Fibroblast of skin of abdomen (primary cell): ENCODE measurements at regions not wholly inside any gene's neighbourhood (a gene's known extent, or its start where the extent isn't known, plus 50 kb on each side); places are given as distances from the start of the nearest gene placed in this dataset.

Experiments
- DNase-seq: peaks from one replicate; pipeline ENCODE4 v3.0.0-alpha.2; 2013

DNA sequence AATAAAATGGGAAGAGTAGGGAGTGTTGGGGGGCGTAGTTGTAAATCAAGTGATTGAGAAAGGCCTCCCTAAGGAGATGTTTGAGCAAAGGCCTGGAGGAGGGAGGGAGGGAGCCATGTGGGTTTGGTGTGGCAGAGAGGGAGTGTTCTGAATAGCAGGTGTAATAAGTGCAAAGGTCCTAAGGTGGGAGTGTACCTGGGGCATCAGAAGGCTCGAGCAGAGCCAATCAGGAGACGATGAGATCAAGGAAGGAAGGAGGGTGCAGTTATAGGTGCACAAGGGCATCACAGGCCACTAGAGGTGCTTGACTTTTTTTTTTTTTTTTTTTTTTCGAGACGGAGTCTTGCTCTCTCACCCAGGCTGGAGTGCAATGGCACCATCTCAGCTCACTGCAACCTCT, 77.9 kb upstream of the PLXNC1 start:
- DNase-seq: no peak

GRCh38 chr12:94071258-94071657, 77.1 kb upstream of the PLXNC1 start:
- DNase-seq: no peak

GRCh38 chr12:94073441-94074051, 74.8 kb upstream of the PLXNC1 start:
- DNase-seq: no peak

DNA sequence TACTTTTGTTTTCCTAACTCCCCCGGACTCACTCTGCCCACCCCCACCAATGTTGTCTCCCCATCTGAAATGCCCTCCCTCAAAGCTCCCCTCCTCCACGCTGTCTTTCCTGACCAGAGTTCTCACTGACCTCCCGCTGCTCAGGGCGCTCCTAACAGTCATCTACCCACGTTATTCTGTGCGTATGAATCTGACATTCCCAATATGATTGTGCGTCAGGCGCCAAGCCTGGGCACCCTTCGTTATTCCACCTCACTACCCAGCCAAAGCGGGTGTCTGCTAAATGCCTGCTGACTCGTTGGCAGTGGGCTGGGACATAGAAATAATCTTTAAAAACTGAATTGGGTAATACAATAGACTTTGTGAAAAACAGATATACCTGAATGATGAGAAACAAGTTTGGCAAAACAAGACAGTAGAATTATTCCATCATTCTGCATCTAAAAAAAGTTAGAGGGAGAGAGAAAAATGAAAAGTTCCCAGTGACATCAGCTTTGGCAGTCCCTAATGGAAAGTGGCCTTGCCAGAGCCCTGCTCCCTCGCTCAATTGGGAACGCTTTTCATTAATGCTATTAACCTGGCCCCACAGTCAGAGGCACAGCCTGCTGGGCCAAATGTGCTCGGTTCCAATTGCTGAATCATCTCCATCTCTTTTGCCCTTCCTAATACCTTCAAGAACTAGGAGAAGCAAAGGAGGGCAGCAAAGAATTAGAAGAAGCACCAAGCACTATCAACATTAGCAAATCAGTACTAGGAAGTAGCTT, 74.0 kb upstream of the PLXNC1 start:
- DNase-seq: no peak

GRCh38 chr12:94074980-94075629, 73.3 kb upstream of the PLXNC1 start:
- DNase-seq: peak; percentile 88

- no peak for DNase-seq
Observed at GRCh38 chr12:94077209-94077608, 71.2 kb upstream of the PLXNC1 start.

GRCh38 chr12:94078138-94078723, 70.1 kb upstream of the PLXNC1 start:
- no peak for DNase-seq

DNA sequence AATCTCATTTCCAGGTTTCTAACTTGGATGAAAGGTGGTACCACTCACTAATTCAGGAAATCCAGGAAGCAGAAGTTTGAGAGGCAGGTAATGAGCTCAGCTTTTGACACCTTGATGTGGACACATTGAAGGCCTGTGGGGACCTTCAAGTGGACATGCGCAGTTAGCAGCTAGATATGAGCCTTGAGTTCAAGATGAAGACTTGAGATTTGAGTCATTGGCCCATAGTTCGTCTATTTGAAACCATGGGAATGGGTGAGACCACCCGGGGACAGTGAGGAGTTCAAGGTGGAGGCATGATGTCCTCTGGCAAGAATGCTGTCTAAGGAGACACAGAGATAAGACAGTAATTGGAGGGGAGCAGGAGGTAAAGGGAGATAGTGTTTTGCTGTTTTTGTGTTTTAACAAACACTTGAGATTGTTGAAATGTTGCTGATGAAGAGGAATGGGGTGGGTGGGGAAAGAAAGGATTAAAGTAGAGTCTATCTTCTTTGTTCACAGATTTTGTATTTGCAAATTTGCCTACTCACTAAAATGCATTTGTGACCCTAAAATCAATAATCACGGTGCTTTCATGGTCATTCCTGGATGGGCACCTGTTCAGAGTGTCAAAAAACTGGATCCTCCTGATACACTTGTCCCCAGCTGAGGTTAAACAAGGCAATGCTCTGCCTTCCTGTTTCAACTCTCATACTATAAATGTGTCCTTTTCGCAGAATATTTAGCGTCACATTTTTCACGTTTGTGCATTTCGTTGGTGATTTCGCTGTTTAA, 69.5 kb upstream of the PLXNC1 start:
- no peak for DNase-seq

DNA sequence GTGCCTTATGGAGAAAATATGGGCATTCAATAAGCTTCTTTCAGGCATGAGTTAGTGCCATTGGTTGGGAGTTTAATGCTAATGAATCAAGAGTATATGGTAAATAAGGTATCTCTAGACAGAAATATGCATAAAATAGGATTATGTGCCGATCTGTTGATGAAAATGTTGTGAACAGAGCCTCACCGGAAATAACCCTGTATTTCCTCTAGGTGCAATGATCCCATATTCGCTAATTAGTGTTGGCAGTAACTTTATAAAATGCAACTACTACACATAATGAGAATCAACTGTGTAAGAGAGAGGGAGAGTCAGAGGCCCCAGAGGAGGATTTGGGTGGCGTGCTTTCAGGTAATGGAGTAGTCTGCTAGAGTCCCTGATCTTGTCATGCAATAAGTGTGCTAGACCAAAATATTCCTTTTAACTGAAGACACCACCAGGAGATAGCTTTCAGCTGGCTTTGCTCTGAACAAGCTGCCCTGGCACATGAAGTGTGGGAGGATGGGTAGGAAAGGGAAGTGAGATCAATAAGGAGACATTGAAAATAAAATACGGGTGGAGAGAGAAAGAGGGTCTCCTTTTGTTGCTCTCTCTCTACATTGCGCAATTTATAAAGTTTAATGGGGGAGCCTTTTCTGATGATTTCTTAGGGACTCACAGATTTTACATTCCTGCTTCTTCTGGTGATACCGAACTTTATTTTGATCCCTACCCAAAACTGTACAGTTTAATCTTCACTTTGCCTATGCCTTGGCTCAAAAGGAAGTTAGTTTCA, 68.6 kb upstream of the PLXNC1 start:
- DNase-seq: no peak

DNA sequence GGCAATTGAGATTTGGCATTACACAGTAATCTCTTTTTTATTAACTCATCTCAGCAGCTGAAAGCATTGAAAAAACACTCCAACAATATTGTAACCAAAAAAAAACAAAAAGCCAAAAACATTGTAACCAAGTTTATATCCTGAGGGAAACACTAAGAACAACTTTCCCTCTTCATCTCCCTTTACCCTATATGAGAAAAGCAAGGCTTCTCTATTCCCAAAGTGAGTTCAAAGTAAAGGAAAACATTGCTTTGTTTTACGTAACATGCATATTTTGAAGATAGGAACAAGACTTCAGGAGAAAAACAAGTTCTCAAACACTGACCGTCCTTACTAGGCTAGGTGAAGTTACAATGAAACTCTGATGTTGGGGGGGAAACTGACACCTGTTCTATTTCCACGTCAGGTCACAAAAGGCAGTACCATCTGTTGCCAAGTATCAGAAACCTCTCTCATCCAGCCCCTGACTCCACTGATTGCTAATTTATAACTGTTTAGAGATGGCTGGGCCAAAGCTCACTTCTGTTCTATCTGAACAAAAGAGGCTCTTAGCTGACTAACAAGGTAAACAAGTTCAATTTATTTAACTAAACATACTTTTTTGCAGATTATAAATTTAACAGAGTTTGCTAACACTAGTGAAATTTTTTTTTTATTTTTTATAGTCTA, 67.9 kb upstream of the PLXNC1 start:
- no peak for DNase-seq

- DNase-seq: no peak
Observed at GRCh38 chr12:94082690-94083089, 65.7 kb upstream of the PLXNC1 start.

DNA sequence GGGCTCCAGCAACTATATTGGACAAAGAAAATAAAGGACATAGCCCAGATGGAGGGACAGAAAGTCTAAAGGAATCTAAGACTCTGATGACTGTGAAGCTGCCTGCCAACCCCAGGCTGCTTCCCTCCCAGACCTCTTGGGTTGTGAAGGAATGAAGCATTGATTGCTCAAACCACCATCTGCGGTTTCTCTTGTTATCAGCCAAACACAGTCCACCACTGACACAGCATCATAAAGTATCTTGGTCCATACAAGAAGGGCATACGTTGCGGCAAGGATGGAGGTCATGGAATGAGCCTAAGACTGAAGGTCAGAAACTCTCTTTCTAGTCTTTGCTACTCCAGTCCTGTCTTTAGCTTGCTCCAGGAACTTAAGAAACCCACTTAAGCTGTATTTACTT, 58.5 kb upstream of the PLXNC1 start:
- DNase-seq: peak; percentile 49

GRCh38 chr12:94091624-94092023, 56.8 kb upstream of the PLXNC1 start:
- no peak for DNase-seq

GRCh38 chr12:94092516-94093241, 55.7 kb upstream of the PLXNC1 start:
- DNase-seq: peak; percentile 88

- no peak for DNase-seq
Observed at GRCh38 chr12:94094700-94095099, 53.7 kb upstream of the PLXNC1 start.

GRCh38 chr12:94095618-94096017, 52.8 kb upstream of the PLXNC1 start:
- no peak for DNase-seq

DNA sequence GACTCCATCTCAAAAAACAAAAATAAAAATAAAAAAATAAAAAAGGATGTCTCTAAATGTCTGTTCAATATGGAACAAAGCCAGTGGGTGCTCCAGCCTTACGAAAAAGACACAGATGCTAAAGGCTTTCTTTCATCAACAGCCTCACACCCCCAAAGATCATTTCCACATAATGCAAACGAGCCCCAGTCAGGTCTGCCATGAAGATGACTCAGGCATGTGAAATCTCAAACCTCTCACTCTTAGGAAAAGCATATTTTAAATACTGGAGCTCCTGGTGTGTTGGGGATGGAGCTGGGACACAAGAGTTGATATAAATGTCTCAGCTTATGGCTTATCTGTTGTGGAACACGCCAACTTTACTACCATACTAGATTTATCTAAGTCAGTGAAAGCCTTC, 49.9 kb upstream of the PLXNC1 start:
- peak; percentile 93 for DNase-seq
